ENCODE measurements at regions not wholly inside any gene's neighbourhood (a gene's known extent, or its start where the extent isn't known, plus 50 kb on each side); places are given as distances from the start of the nearest gene placed in this dataset.

- ChIA-PET CTCF (no interaction called here), POLR2A (no interaction called here)
- no peak for TF ChIP-seq CTCF (IDR thresholded peaks at IDR 0.05; ENCODE audit: control extremely low read depth, extremely low read depth, low read depth, missing control alignments)
Observed at GRCh38 chr4:124304941-124305340, 407.6 kb downstream of the ANKRD50 start.

GRCh38 chr4:124306352-124306751, 406.2 kb downstream of the ANKRD50 start:
- ChIA-PET POLR2A (no interaction called here), CTCF (interaction anchor here (1.4 to 1.5 kb wide), 2 partner anchors 15 to 17 kb away, joined by 3 to 5 read pairs; no protein-coding TSS in a partner anchor)
- TF ChIP-seq CTCF (IDR thresholded peaks at IDR 0.05; ENCODE audit: control extremely low read depth, extremely low read depth, low read depth, missing control alignments) = no peak
- no peak for DNase-seq (ENCODE audit: extremely low spot score)

More at GRCh38 chr4:124304941-124305340, 407.6 kb downstream of the ANKRD50 start:
- DNase-seq (ENCODE audit: extremely low spot score) = no peak

GRCh38 chr4:124307143-124307542, 405.4 kb downstream of the ANKRD50 start:
- DNase-seq (ENCODE audit: extremely low spot score) = no peak
- ChIA-PET POLR2A (no interaction called here), CTCF (interaction anchor here (1.4 to 1.9 kb wide), 3 partner anchors 15 to 535 kb away, joined by 3 to 5 read pairs (median 5); no protein-coding TSS in a partner anchor)
- TF ChIP-seq CTCF (IDR thresholded peaks at IDR 0.05; ENCODE audit: control extremely low read depth, extremely low read depth, low read depth, missing control alignments) = no peak

DNA sequence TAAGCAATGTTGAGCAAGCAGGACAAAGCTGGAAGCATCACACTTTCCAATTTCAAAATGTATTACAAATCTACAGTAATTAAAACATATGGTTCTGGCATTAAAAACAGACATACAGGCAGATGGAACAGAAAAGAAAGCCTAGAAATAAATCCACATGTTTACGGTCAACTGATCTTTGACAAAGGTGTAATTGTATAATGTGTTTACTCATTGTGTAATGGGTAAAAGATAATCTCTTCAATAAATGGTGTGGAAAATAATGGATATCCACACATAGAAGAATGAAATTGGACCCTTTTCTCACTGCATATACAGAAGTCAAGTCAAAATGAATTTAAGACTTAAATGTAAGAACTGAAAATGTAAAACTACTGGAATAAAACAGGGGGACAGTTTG, 394.2 kb downstream of the ANKRD50 start:
- no peak for TF ChIP-seq CTCF (IDR thresholded peaks at IDR 0.05; ENCODE audit: control extremely low read depth, extremely low read depth, low read depth, missing control alignments)
- no peak for DNase-seq (ENCODE audit: extremely low spot score)
- ChIA-PET POLR2A (no interaction called here), CTCF (interaction anchor here (1.3 kb wide), 1 partner anchor 545 kb away, joined by 3 read pairs; no protein-coding TSS in a partner anchor)

- no peak for DNase-seq (ENCODE audit: extremely low spot score)
- no peak for TF ChIP-seq CTCF (IDR thresholded peaks at IDR 0.05; ENCODE audit: control extremely low read depth, extremely low read depth, low read depth, missing control alignments)
- ChIA-PET POLR2A (no interaction called here), CTCF (interaction anchor here (4.8 kb wide), 1 partner anchor 12 kb away, joined by 19 read pairs; no protein-coding TSS in a partner anchor)
Observed at GRCh38 chr4:124321364-124321763, 391.2 kb downstream of the ANKRD50 start.

DNA sequence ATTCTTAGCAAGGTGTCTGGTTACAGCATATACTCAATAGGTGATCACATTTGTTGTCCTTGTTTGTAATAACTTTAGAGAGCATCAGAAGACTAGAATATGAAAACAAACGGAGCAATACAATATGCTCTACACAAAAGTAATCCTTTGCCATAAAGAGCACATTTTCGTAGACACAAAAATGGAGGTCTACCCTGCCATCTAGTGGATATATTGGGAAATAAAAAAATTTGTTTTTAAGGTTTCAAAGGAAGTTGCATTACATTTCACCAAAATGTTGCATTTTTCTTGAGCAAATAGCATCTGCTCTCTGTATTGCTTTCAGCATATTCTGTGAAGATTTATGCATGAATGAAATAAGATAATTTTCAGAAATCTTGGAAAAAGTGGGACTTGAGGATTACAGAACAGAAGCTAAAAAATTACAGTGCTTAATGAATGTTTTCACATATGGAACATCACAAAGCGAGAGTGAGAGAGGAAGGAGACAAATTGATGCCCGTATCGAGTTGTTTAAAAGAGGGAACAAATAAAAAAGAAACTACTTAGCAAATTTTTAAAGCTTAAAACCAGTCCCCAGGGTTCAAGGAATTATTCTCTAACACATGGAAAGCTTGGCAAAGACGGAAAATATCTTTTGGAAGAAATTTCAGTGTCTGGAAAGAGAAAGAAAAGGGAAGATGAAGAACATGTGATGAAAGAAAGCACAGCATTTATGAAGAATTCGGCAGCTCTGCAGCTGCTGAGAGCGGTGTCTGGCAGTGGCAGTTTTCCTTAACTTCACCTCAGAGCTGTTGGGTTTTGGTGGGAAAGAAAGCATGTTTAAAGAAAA, 390.1 kb downstream of the ANKRD50 start:
- peak; percentile 34 for TF ChIP-seq CTCF (IDR thresholded peaks at IDR 0.05; ENCODE audit: control extremely low read depth, extremely low read depth, low read depth, missing control alignments)
- ChIA-PET CTCF (interaction anchor here (0.6 to 4.8 kb wide), 9 partner anchors 9 to 962 kb away, joined by 3 to 19 read pairs (median 4); no protein-coding TSS in a partner anchor), POLR2A (no interaction called here)
- peak; percentile 11 for DNase-seq (ENCODE audit: extremely low spot score)
